Lung (tissue), 11 donors: ENCODE measurements at regions not wholly inside any gene's neighbourhood (a gene's known extent, or its start where the extent isn't known, plus 50 kb on each side); places are given as distances from the start of the nearest gene placed in this dataset.
A peak's percentile ranks its signal among the peaks of the same experiment; 100 is the strongest.

ENCODE experiments used
- ATAC-seq: fragments of 200-7000 bp; cut with Tn5 transposase; one replicate; pipeline ENCODE4 v1.9.1; 2020; ENCODE audit warnings: moderate number of reproducible peaks; ENCODE audit not compliant: insufficient read depth, low FRiP score
- DNase-seq, 3 donors: peaks; one replicate each; pipeline ENCODE4 v3.0.0-alpha.2; 2013 to 2017
- H3K27ac ChIP-seq, 2 donors: one replicate each; pipeline ENCODE4 v1.5.1; 2013; ENCODE audit warnings: mild to moderate bottlenecking in 2 of 2, moderate library complexity in 2 of 2, control low read depth in 1 of 2, inconsistent platforms in 1 of 2, low read depth in 1 of 2, low read length in 1 of 2
- H3K27me3 ChIP-seq, 3 donors: one replicate each; pipeline ENCODE4 v1.5.1; 2013; ENCODE audit warnings: low read length in 2 of 3; ENCODE audit not compliant: control insufficient read depth in 3 of 3, insufficient read depth in 3 of 3
- H3K36me3 ChIP-seq, 4 donors: one replicate each; pipeline ENCODE4 v1.5.1; 2013; ENCODE audit warnings: low read length in 4 of 4, mild to moderate bottlenecking in 1 of 4, moderate library complexity in 1 of 4; ENCODE audit not compliant: control insufficient read depth in 4 of 4, insufficient read depth in 4 of 4
- H3K4me1 ChIP-seq, 5 donors: one replicate each; pipeline ENCODE4 v1.5.1; 2013; ENCODE audit warnings: low read length in 5 of 5, mild to moderate bottlenecking in 2 of 5, moderate library complexity in 1 of 5; ENCODE audit not compliant: control insufficient read depth in 5 of 5, insufficient read depth in 5 of 5
- H3K4me3 ChIP-seq: one replicate; pipeline ENCODE4 v1.5.1; 2013; ENCODE audit warnings: mild to moderate bottlenecking, control low read depth, moderate library complexity
- H3K9ac ChIP-seq, 2 donors: one replicate each; pipeline ENCODE4 v1.5.1; 2013; ENCODE audit warnings: low read length in 2 of 2, control low read depth in 1 of 2; ENCODE audit not compliant: insufficient read depth in 1 of 2
- H3K9me3 ChIP-seq, 4 donors: one replicate each; pipeline ENCODE4 v1.5.1; 2013; ENCODE audit warnings: low read length in 3 of 4, mild to moderate bottlenecking in 1 of 4, moderate library complexity in 1 of 4; ENCODE audit not compliant: control insufficient read depth in 4 of 4, insufficient read depth in 3 of 4
- WGBS, 2 donors: extraction: QIAGEN DNeasy Blood & Tissue Kit; methylation state at CpG; one replicate each; pipeline ENCODE4 v1.1.7; 2013; 5-methylcytosine and 5-hydroxymethylcytosine counted together
- TF ChIP-seq, protein P1 (sequence below): IDR thresholded peaks from 2 replicates; pipeline ENCODE4 v1.5.1; 2012; ENCODE audit warnings: mild to moderate bottlenecking; ENCODE audit errors: control extremely low read depth, extremely low read depth
- donor health status: control.
- donor health status: control.
- donor health status: Bipolar disorder and iron deficiency.
- donor health status: healthy.
- donor health status: DM: yes; HTN: yes; CAD: no.

DNA sequence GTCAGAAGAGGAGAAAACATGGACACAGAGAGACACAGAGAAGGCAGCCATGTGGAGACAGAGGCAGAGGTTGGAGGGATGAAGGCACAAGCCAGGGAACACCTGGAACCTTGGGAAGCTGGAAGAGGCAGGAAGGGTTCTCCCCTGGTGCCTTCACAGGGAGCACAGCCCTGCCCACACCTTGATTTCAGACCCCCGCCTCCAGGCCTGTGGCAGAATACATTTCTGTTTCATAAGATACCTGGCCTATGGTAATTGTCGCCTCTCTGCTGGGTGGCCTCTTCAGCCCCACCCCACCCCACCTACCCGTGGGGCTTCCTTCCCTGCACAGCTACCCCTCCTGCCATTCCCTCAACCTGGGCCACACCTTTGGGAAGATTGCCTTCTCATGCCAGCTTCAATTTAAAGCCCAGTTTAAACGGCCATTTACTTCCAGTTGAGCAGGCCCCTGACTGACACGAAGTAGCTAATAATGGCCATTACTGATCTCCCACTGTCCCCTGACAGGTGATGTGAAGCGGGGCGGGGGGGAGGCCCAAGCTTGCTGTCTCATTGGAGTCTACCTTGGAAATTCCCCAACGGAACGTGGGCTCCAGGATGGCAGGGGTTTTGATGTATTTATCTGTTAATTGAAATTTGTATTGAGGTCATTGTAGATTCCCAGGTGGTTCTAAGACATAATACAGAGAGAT is 291.7 kb upstream of the FOXF1 start:
- Histone ChIP-seq H3K27me3 (peaks cover 0 to 8% (median 0%) of the 10 kb centered on the region in 3 donors), H3K9me3 (no peaks in the 10 kb centered on the region), H3K9ac (no peak overlapping the region), H3K27ac (no peak overlapping the region), H3K4me3 (no peak overlapping the region), H3K4me1 (peaks cover 0 to 67% (median 8%) of the 10 kb centered on the region in 5 donors), H3K36me3 (no peaks in the 10 kb centered on the region)
- ATAC-seq, result no peak
- DNase-seq, result no peak
- TF ChIP-seq, protein P1, sequence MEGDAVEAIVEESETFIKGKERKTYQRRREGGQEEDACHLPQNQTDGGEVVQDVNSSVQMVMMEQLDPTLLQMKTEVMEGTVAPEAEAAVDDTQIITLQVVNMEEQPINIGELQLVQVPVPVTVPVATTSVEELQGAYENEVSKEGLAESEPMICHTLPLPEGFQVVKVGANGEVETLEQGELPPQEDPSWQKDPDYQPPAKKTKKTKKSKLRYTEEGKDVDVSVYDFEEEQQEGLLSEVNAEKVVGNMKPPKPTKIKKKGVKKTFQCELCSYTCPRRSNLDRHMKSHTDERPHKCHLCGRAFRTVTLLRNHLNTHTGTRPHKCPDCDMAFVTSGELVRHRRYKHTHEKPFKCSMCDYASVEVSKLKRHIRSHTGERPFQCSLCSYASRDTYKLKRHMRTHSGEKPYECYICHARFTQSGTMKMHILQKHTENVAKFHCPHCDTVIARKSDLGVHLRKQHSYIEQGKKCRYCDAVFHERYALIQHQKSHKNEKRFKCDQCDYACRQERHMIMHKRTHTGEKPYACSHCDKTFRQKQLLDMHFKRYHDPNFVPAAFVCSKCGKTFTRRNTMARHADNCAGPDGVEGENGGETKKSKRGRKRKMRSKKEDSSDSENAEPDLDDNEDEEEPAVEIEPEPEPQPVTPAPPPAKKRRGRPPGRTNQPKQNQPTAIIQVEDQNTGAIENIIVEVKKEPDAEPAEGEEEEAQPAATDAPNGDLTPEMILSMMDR, result no peak
- 72 to 83% methylated on average over 9 of the region's 9 CpGs for WGBS, 2 donors

DNA sequence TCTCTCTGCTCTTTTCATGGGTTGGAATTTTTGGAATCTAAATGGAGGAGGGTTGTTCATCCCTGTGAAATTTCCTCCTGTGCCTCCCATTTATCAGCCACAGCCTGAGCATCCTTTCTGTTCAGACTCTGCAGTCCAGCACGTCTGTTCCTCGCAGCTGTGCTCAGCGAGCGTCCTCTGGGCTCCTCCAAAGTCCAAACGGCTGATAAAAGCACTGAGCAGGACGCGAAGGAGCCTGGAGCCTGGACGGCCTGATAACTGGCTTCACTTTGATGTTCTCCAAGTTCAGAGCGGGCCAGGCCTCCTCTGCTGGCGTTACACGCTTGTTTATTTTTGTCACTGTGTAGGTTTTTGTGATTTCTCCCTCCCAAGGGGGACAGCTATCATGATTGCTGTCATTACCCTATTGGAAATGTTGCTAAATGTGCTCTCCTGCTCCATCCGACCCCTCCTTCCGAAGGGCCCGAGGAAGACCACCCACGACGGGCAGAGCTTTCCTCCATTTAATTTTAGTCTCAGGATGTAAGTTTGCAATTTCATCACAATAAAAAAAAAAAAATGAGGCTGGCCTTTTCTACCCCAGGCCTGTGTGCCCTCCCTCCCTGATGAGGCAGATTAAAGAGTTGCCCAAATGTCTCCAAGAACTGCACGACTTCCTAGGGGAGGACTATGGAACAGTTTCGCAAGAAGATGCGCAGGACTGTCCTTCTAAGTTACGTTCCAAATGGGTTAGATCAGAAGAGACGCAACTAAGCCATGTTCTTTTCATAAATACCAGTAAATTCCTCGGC is 290.5 kb upstream of the FOXF1 start:
- TF ChIP-seq, protein P1, result no peak
- ATAC-seq, result no peak

DNA sequence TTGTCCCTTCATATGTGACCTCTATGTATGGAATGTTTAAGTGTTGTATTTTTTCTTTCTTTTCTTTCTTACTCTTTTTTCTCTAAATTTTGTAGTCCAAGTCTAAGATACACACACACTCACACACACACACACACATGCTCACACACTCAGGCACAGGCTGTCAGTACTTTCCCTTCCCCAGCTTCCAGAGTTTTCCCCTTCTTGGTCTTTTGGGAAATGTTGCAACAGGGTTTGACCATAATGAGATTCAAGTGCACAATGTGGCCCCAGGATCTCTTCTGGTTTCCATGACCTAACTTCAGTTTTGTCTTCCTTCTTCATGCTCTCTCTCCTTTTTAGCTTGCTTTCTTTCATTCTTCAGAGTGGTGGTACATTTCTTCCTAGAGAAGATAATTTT is 289.8 kb upstream of the FOXF1 start:
- ATAC-seq (no peak), DNase-seq (peak in 1 of 3 donors; percentile 64)

More for the DNA sequence above, 290.5 kb upstream of the FOXF1 start:
- 66% methylated on average over 22 of the region's 22 CpGs for WGBS, 2 donors
- no peaks in the 10 kb centered on the region for H3K36me3 ChIP-seq
- H3K27me3 ChIP-seq, result peaks cover 0 to 8% (median 0%) of the 10 kb centered on the region in 3 donors
- DNase-seq, result peak; percentile 79 to 91 (median 88)
- H3K4me1 ChIP-seq, result peaks cover 0 to 65% (median 8%) of the 10 kb centered on the region in 5 donors
- H3K9me3 ChIP-seq, result peaks cover 0 to 2% (median 0%) of the 10 kb centered on the region in 4 donors
- no peak overlapping the region for H3K27ac ChIP-seq
- H3K9ac ChIP-seq, result no peak overlapping the region
- H3K4me3 ChIP-seq, result no peak overlapping the region

More for the DNA sequence above, 289.8 kb upstream of the FOXF1 start:
- H3K9me3 ChIP-seq, result peaks cover 0 to 2% (median 0%) of the 10 kb centered on the region in 4 donors
- no peak overlapping the region for H3K27ac ChIP-seq
- no peaks in the 10 kb centered on the region for H3K36me3 ChIP-seq
- H3K9ac ChIP-seq, result no peak overlapping the region
- peaks cover 0 to 8% (median 0%) of the 10 kb centered on the region in 3 donors for H3K27me3 ChIP-seq
- TF ChIP-seq, protein P1, result no peak
- peaks cover 0 to 61% (median 8%) of the 10 kb centered on the region in 5 donors for H3K4me1 ChIP-seq
- no peak overlapping the region for H3K4me3 ChIP-seq
